ENCODE measurements at regions not wholly inside any gene's neighbourhood (a gene's known extent, or its start where the extent isn't known, plus 50 kb on each side); places are given as distances from the start of the nearest gene placed in this dataset.
"Not testable (repeated sequence)": the region's sequence is repeated elsewhere in the genome, so short reads cannot be mapped to it uniquely, and the experiment has no call there.

- H3K4me3 ChIP-seq (ENCODE audit: low read length), result no peak overlapping the region
- H3K9me3 ChIP-seq (ENCODE audit: control insufficient read depth, low read depth, low read length), result no peaks in the 10 kb centered on the region
- H3K4me1 ChIP-seq (ENCODE audit: control insufficient read depth, low read depth, low read length), result no peaks in the 10 kb centered on the region
- no peaks in the 10 kb centered on the region for H3K36me3 ChIP-seq (ENCODE audit: control insufficient read depth, low read depth, low read length)
- H3K27ac ChIP-seq (ENCODE audit: low read length), result no peak overlapping the region
- H3K27me3 ChIP-seq (ENCODE audit: control insufficient read depth, insufficient read depth, low read length), result no peaks in the 10 kb centered on the region
- H3K9ac ChIP-seq (ENCODE audit: low read length), result no peak overlapping the region
These were observed 295.9 kb downstream of the SUCLA2 start for GRCh38 chr13:47705185-47705584.

DNA sequence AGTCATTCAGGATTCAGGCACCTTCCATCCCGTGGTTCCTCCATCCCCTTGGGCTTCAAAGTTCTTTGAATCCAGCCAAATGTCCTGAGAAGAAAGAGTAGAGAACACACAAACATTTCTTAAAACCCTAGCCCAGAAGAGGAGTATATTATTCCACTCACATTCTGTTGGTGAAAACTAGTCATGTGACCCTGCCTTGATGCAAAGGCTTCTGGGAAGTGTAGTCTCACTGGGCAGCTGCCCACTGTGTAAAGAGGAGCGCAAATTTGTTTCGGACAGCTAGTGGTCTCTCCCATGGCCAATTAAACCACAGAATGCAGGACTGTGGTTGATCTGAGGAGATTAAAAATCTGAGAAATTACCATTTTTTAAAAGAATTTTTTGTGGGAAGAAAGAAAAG lies 304.4 kb downstream of the SUCLA2 start:
- Histone ChIP-seq H3K4me3 (ENCODE audit: low read length) (no peak overlapping the region), H3K4me1 (ENCODE audit: control insufficient read depth, low read depth, low read length) (no peaks in the 10 kb centered on the region), H3K36me3 (ENCODE audit: control insufficient read depth, low read depth, low read length) (no peaks in the 10 kb centered on the region)

GRCh38 chr13:47687577-47687976 lies 313.5 kb downstream of the SUCLA2 start:
- H3K9ac ChIP-seq (ENCODE audit: low read length), result no peak overlapping the region
- no peak overlapping the region for H3K4me3 ChIP-seq (ENCODE audit: low read length)
- H3K4me1 ChIP-seq (ENCODE audit: control insufficient read depth, low read depth, low read length), result no peaks in the 10 kb centered on the region
- no peaks in the 10 kb centered on the region for H3K36me3 ChIP-seq (ENCODE audit: control insufficient read depth, low read depth, low read length)
- H3K9me3 ChIP-seq (ENCODE audit: control insufficient read depth, low read depth, low read length), result no peaks in the 10 kb centered on the region
- H3K27me3 ChIP-seq (ENCODE audit: control insufficient read depth, insufficient read depth, low read length), result no peaks in the 10 kb centered on the region
- H3K27ac ChIP-seq (ENCODE audit: low read length), result no peak overlapping the region

More for the DNA sequence above, 304.4 kb downstream of the SUCLA2 start:
- H3K27ac ChIP-seq (ENCODE audit: low read length), result no peak overlapping the region
- no peaks in the 10 kb centered on the region for H3K9me3 ChIP-seq (ENCODE audit: control insufficient read depth, low read depth, low read length)
- H3K27me3 ChIP-seq (ENCODE audit: control insufficient read depth, insufficient read depth, low read length), result no peaks in the 10 kb centered on the region
- no peak overlapping the region for H3K9ac ChIP-seq (ENCODE audit: low read length)

DNA sequence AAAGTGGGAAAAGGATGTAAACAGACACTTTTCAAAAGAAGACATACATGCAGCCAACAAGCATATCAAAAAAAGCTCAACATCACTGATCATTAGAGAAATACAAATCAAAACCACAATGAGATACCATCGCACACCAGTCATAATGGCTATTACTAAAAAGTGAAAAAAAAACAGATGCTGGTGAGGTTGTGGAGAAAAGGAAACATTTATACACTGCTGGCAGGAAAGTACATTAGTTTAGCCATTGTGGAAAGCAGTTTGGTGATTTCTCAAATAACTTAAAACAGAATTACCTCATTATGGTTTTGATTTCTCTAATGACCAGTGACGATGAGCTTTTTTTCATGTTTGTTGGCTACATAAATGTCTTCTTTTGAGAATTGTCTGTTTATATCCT lies 315.9 kb downstream of the SUCLA2 start:
- H3K9me3 ChIP-seq (ENCODE audit: control insufficient read depth, low read depth, low read length); H3K9ac ChIP-seq (ENCODE audit: low read length); H3K27me3 ChIP-seq (ENCODE audit: control insufficient read depth, insufficient read depth, low read length); H3K36me3 ChIP-seq (ENCODE audit: control insufficient read depth, low read depth, low read length); H3K27ac ChIP-seq (ENCODE audit: low read length); H3K4me1 ChIP-seq (ENCODE audit: control insufficient read depth, low read depth, low read length); H3K4me3 ChIP-seq (ENCODE audit: low read length): not testable (repeated sequence)

- no peaks in the 10 kb centered on the region for H3K27me3 ChIP-seq (ENCODE audit: control insufficient read depth, insufficient read depth, low read length)
These were observed 320.3 kb downstream of the SUCLA2 start for GRCh38 chr13:47680748-47681147.

DNA sequence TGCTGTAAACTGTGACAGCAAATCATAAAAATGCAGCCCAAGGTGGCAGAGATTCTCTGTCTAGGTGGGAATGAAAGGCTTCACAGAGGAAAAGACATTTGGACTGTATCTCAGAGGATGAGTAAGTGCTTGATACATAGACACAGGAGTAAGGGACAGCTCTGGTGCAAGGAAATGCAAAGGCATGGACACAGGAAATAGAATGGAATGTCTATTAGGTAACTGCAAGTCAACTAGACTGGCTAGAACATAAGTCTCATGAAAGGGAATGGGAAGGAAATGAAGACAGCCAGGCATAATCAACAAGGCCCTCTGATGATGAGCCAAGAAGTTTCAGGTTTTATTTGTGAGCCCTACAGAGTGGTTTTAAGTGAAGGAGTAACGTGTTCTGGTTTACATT lies 321.7 kb downstream of the SUCLA2 start:
- Histone ChIP-seq H3K9ac (ENCODE audit: low read length) (no peak overlapping the region), H3K27ac (ENCODE audit: low read length) (no peak overlapping the region), H3K36me3 (ENCODE audit: control insufficient read depth, low read depth, low read length) (no peaks in the 10 kb centered on the region), H3K9me3 (ENCODE audit: control insufficient read depth, low read depth, low read length) (no peaks in the 10 kb centered on the region), H3K4me3 (ENCODE audit: low read length) (no peak overlapping the region), H3K27me3 (ENCODE audit: control insufficient read depth, insufficient read depth, low read length) (no peaks in the 10 kb centered on the region), H3K4me1 (ENCODE audit: control insufficient read depth, low read depth, low read length) (no peaks in the 10 kb centered on the region)

More at GRCh38 chr13:47680748-47681147, 320.3 kb downstream of the SUCLA2 start:
- H3K4me1 ChIP-seq (ENCODE audit: control insufficient read depth, low read depth, low read length), result no peaks in the 10 kb centered on the region
- no peaks in the 10 kb centered on the region for H3K36me3 ChIP-seq (ENCODE audit: control insufficient read depth, low read depth, low read length)
- no peak overlapping the region for H3K4me3 ChIP-seq (ENCODE audit: low read length)
- no peak overlapping the region for H3K27ac ChIP-seq (ENCODE audit: low read length)
- no peak overlapping the region for H3K9ac ChIP-seq (ENCODE audit: low read length)
- no peaks in the 10 kb centered on the region for H3K9me3 ChIP-seq (ENCODE audit: control insufficient read depth, low read depth, low read length)

GRCh38 chr13:47678201-47678968 lies 322.7 kb downstream of the SUCLA2 start:
- no peak overlapping the region for H3K4me3 ChIP-seq (ENCODE audit: low read length)
- no peaks in the 10 kb centered on the region for H3K36me3 ChIP-seq (ENCODE audit: control insufficient read depth, low read depth, low read length)
- no peaks in the 10 kb centered on the region for H3K9me3 ChIP-seq (ENCODE audit: control insufficient read depth, low read depth, low read length)
- no peak overlapping the region for H3K9ac ChIP-seq (ENCODE audit: low read length)
- no peaks in the 10 kb centered on the region for H3K4me1 ChIP-seq (ENCODE audit: control insufficient read depth, low read depth, low read length)
- no peak overlapping the region for H3K27ac ChIP-seq (ENCODE audit: low read length)
- H3K27me3 ChIP-seq (ENCODE audit: control insufficient read depth, insufficient read depth, low read length), result no peaks in the 10 kb centered on the region

DNA sequence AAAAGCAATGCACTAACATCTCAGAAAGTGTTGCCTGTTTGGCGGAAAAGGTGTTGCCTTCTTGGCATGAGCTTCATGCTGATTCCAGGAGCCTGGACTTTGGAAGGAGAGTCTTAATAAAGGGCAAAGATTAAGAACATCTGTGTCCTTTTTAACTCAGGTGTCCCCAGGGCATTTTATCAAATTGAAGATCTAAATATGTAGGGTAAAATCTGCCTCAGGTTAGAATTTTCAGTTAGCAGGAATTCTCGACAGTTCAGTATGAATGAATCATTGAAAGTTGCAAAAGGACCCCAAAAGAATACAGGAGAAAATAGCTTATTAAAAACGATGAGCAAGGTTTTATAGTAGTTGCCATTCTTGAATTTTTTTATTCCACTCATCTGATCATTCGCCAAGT lies 325.2 kb downstream of the SUCLA2 start:
- Histone ChIP-seq H3K4me1 (ENCODE audit: control insufficient read depth, low read depth, low read length) (no peaks in the 10 kb centered on the region), H3K27me3 (ENCODE audit: control insufficient read depth, insufficient read depth, low read length) (no peaks in the 10 kb centered on the region), H3K9me3 (ENCODE audit: control insufficient read depth, low read depth, low read length) (no peaks in the 10 kb centered on the region), H3K27ac (ENCODE audit: low read length) (no peak overlapping the region), H3K36me3 (ENCODE audit: control insufficient read depth, low read depth, low read length) (no peaks in the 10 kb centered on the region), H3K9ac (ENCODE audit: low read length) (no peak overlapping the region), H3K4me3 (ENCODE audit: low read length) (no peak overlapping the region)

GRCh38 chr13:47673009-47673850 lies 327.8 kb downstream of the SUCLA2 start:
- Histone ChIP-seq H3K9me3 (ENCODE audit: control insufficient read depth, low read depth, low read length) (no peaks in the 10 kb centered on the region), H3K27me3 (ENCODE audit: control insufficient read depth, insufficient read depth, low read length) (no peaks in the 10 kb centered on the region), H3K9ac (ENCODE audit: low read length) (no peak overlapping the region), H3K4me3 (ENCODE audit: low read length) (no peak overlapping the region), H3K27ac (ENCODE audit: low read length) (no peak overlapping the region), H3K36me3 (ENCODE audit: control insufficient read depth, low read depth, low read length) (no peaks in the 10 kb centered on the region), H3K4me1 (ENCODE audit: control insufficient read depth, low read depth, low read length) (no peaks in the 10 kb centered on the region)

DNA sequence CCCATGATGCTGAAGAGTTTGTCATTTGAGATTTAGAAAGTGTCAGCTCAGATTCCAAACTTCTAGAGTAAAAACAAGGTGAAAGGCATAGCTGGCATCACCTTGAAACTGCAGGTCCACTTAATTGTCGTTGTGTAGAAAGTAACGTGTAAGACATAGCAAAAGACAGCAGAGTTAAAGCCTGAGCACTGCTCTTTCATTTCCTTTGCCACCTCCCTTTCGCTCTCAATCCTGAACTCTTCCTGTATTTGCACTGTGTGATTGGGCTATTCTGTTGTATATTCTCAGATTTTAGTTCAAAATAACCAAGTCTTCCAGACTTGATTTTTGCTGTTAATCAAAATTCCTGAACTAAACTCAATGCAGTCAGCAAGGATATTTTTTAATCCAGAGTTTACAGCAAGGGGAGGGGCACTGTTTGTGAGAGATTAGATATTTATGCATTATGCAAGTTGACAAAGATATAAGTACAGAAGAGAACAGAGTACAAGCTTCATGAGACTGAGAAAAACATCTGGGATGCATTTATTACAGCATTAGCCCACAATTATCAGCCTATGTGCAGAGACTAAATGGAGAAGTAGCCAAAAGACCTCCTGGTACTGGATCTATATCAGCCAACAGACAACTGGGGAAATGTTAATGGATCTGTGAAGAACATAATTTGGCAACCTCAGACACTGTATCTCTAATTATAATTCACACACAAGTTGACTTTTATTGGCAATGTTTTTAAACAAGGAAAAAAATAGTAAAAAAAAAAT lies 328.6 kb downstream of the SUCLA2 start:
- Histone ChIP-seq H3K27me3 (ENCODE audit: control insufficient read depth, insufficient read depth, low read length) (no peaks in the 10 kb centered on the region), H3K36me3 (ENCODE audit: control insufficient read depth, low read depth, low read length) (no peaks in the 10 kb centered on the region), H3K4me1 (ENCODE audit: control insufficient read depth, low read depth, low read length) (no peaks in the 10 kb centered on the region), H3K27ac (ENCODE audit: low read length) (no peak overlapping the region), H3K9me3 (ENCODE audit: control insufficient read depth, low read depth, low read length) (no peaks in the 10 kb centered on the region), H3K4me3 (ENCODE audit: low read length) (no peak overlapping the region), H3K9ac (ENCODE audit: low read length) (no peak overlapping the region)

- H3K36me3 ChIP-seq (ENCODE audit: control insufficient read depth, low read depth, low read length), result no peaks in the 10 kb centered on the region
- H3K9ac ChIP-seq (ENCODE audit: low read length), result no peak overlapping the region
- H3K27me3 ChIP-seq (ENCODE audit: control insufficient read depth, insufficient read depth, low read length), result no peaks in the 10 kb centered on the region
- no peaks in the 10 kb centered on the region for H3K9me3 ChIP-seq (ENCODE audit: control insufficient read depth, low read depth, low read length)
- no peak overlapping the region for H3K27ac ChIP-seq (ENCODE audit: low read length)
- no peak overlapping the region for H3K4me3 ChIP-seq (ENCODE audit: low read length)
- no peaks in the 10 kb centered on the region for H3K4me1 ChIP-seq (ENCODE audit: control insufficient read depth, low read depth, low read length)
These were observed 329.3 kb downstream of the SUCLA2 start for GRCh38 chr13:47671776-47672175.

Measured in iPS-18a (cell line).